ENCODE measurements at regions not wholly inside any gene's neighbourhood (a gene's known extent, or its start where the extent isn't known, plus 50 kb on each side); places are given as distances from the start of the nearest gene placed in this dataset.
"Not testable (repeated sequence)": the region's sequence is repeated elsewhere in the genome, so short reads cannot be mapped to it uniquely, and the experiment has no call there.

DNA sequence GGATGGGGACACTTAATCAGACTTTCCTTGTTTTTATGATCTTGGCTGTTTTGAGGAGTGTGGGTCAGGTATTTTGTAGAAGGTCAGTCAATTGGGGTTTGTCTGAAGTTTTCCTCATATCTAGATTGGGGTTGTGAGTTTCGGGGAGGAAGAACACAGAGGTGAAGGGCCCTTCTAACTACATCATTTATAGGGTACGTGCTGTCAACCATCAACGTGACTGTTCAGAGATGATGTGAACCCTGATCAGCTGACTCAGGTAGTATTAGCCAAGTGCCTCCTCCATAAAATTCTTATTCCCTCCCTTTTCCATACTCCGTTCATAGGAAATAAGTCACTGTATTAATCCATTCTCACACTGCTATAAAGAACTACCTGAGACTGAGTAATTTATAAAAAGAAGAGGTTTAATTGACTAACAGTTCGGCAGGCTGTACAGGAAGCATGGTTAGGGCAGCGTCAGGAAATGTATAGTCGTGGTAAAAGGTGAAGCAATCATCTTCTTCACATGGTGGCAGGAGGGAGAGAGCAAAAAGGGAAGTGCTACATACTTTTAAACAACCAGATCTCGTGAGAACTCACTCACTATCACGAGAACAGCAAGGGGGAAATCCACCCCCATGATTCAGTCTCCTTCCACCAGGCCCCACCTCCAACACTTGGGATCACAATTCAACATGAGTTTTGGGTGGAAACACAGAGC, 547.1 kb upstream of the LINC00305 start:
- no peak for DNase-seq

- no peak for DNase-seq
These were observed 544.9 kb upstream of the LINC00305 start for GRCh38 chr18:64693766-64694165.

GRCh38 chr18:64692826-64693225, 543.9 kb upstream of the LINC00305 start:
- no peak for DNase-seq

DNA sequence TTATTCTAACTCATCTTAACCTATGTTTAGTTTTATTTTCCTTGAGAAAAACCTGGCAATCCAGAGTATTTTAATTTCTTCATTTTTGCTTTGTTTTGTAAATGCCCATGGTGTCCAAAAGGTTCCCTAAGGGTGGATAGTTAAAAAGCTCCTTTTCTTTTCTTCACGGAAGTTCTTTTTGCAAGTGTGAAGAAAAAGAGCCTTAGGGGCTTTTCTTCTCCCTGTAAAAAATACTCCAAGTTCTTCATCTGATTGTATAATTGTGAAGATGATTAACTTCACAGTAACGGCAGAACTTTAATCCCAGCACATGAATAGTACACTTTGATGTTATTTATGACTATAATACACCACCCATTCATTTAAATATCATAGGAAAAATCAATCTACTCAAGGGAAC, 530.2 kb upstream of the LINC00305 start:
- DNase-seq = no peak

DNA sequence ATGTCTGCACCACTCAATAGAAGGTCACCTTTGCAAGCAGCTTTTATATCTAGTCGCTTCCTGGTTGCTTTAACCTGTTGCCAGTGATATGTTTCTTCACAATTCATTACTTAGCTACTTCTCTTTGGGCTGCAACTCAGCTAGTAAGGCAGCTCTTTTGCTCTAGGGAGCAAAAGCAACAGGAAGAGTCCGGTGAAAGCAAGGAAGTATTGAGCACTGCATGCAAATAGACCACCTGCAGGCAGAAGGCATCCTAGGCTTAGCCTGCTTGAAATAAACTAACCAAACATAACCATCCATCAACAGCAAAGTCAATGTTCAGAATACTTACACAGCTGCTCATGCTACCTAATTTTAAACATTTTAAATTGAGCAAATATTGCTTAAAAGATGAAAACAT, 529.2 kb upstream of the LINC00305 start:
- no peak for DNase-seq

GRCh38 chr18:64674694-64675093, 525.8 kb upstream of the LINC00305 start:
- DNase-seq = no peak

DNA sequence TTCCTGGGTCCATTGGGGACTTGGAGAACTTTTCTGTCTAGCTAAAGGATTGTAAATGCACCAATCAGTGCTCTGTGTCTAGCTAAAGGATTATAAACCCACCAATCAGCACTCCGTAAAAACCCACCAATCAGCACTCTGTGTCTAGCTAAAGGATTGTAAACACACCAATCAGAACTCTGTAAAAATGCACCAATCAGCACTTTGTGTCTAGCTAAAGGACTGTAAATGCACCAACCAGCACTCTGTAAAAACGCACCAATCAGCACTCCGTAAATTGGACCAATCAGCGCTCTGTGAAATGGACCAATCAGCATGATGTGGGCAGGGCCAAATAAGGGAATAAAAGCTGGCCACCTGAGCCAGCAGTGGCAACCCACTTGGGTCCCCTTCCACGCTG, 522.4 kb upstream of the LINC00305 start:
- not testable (repeated sequence) for DNase-seq

GRCh38 chr18:64668461-64668962, 519.6 kb upstream of the LINC00305 start:
- no peak for DNase-seq

GRCh38 chr18:64663086-64663485, 514.2 kb upstream of the LINC00305 start:
- no peak for DNase-seq

DNA sequence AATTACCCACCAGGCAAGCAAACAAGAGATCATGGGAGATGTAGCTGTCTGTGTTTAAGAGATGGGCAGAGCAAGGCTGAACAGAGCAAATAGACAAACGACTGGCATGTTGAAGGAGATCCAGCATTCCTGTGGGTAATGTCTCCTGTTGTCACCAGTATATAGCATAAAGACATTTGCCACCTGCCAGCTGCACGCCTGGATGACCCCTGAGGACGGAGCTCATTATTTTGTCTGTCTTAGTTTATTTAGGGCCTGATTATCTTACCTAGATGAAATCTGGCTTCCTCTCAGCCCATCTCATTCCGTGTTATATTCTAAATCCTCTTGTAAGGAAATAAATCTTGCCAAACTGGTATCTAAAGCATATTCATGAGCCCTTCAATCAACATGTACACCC, 510.3 kb upstream of the LINC00305 start:
- DNase-seq = no peak

DNA sequence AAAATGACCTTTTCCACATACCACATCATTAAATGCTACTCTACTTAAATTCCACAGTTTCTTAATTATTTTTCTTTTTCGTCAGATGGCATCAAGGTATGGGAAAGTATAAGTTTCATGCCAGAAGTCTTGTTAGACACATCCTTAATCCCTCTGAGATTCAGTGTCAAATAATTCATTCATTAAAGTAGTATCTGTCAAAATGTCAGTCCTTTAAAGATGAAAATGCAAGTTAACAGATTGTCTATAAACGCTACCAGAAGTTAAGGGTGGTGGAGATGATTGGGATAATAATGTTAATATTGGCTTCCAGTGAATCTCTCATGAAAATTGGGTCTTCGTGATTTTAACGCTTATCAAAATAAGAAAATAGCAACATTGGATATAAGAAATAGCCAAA, 504.2 kb upstream of the LINC00305 start:
- no peak for DNase-seq

DNA sequence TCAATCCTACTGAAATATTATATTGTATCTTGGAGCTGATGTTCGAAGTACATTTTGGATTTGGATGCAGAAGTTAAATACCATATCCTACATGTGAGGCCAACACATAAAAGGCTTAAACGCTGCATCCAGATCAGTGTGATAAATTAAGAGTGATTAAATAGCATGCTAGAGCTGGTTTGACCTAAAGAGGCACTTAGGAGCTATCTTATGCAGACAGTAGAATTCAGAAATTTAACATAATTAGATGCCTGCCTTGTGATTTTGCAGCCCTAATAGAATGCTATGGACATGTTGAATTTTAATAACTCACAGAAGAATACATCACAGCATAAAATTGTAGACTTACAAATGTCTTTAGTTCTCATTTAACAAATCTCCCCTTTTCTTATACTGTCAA, 501.2 kb upstream of the LINC00305 start:
- DNase-seq = no peak

GRCh38 chr18:64645753-64646152, 496.9 kb upstream of the LINC00305 start:
- DNase-seq = no peak

GRCh38 chr18:64639536-64639935, 490.6 kb upstream of the LINC00305 start:
- DNase-seq = no peak

- no peak for DNase-seq
These were observed 472.2 kb upstream of the LINC00305 start for GRCh38 chr18:64620971-64621560.

GRCh38 chr18:64618390-64618789, 469.5 kb upstream of the LINC00305 start:
- no peak for DNase-seq

- DNase-seq = no peak
These were observed 466.1 kb upstream of the LINC00305 start for GRCh38 chr18:64615021-64615420.

DNA sequence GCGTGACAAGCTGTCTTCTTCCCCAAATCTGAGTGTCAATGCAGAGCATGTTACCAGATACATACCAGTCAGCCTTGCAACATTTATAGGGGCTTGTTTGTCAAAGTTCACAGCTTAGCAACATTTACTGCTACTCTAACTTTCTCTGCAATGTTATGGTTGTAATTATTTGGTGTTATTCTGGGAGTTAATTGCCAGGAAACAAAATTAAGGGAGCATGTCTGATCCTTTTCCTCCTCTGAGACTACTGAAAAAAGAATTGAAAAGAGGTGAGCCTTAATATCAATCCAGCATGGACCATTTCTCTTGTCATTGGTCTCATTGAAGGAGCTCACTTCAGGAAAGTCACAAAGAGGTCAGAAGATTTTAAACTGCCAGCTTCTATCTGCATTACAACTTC, 465.6 kb upstream of the LINC00305 start:
- no peak for DNase-seq

DNA sequence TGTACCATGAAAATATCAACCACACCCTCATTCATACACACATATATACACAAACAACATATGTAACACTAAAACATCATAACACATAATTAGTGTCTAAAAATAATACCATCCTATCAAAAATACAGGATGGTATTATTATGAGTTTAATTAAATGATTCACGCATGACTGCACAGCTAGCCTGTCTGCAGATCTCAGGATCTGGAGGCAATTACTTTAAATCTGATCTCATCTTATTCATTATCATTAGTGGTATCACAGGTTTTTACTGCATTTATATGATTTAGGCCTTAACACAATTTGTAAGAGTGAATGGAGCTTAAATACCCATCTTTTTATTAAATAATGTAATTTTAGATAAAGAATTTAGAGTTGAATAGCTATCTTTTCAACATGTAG, 443.4 kb upstream of the LINC00305 start:
- no peak for DNase-seq

DNA sequence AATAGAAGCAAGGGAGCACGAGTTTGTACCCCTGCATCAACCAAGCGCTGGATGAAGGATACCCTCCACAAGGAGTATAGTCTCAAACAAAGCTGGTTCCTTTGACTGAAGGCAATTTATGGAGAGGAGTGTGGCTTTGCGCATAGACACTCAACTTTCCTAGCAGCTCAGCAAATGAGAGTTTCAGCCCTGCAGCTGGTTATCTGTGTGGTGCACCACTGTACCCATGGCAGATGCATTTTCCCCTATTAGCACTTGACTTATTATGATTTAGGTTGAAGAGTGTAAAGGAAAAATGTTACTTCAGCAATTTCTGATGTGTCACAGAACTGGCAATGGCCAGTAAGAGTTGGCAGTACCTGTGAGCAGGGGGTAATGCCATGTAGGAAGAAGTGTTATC, 440.1 kb upstream of the LINC00305 start:
- no peak for DNase-seq

- DNase-seq = no peak
These were observed 417.6 kb upstream of the LINC00305 start for GRCh38 chr18:64566456-64566855.

DNA sequence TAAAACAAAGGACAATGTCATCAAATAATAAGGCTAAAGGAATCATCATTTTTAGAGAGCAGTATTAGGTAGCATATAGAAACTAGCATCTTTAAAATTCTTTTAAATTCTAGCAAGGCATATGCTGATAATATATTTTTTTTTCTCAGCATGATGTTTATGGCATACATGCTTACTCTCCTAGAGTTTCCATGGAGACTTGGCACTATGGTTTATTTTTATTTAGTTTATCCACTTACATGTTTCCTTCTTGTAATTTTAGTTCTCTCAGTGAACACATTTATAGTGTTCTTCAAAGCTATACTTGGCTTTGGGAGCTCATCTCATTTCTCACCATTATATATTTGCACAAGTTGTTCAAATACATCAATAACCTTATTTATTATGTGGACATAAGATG, 413.8 kb upstream of the LINC00305 start:
- DNase-seq = no peak

- no peak for DNase-seq
These were observed 397.6 kb upstream of the LINC00305 start for GRCh38 chr18:64546451-64546850.

GRCh38 chr18:64539847-64540246, 391.0 kb upstream of the LINC00305 start:
- DNase-seq = no peak

GRCh38 chr18:64528646-64529045, 379.8 kb upstream of the LINC00305 start:
- DNase-seq = no peak

Data from NCI-H187 treated with DMSO at 0.1 percent for 48 hours (cell line).